22Rv1 (cell line): ENCODE measurements at regions not wholly inside any gene's neighbourhood (a gene's known extent, or its start where the extent isn't known, plus 50 kb on each side); places are given as distances from the start of the nearest gene placed in this dataset.

ENCODE experiments used
- H3K27ac ChIP-seq: fragments of 450-650 bp; 2 replicates; pipeline ENCODE4 v1.5.1; 2017
- ZFX ChIP-seq: fragments of 450-650 bp; IDR thresholded peaks from 2 replicates; pipeline ENCODE4 v1.6.1; 2017; ENCODE audit warnings: antibody characterized with exemption, borderline replicate concordance
- TF ChIP-seq, protein P1 (sequence below): fragments of 450-650 bp; IDR thresholded peaks from 2 replicates; pipeline ENCODE4 v1.5.1; 2017; ENCODE audit warnings: mild to moderate bottlenecking

DNA sequence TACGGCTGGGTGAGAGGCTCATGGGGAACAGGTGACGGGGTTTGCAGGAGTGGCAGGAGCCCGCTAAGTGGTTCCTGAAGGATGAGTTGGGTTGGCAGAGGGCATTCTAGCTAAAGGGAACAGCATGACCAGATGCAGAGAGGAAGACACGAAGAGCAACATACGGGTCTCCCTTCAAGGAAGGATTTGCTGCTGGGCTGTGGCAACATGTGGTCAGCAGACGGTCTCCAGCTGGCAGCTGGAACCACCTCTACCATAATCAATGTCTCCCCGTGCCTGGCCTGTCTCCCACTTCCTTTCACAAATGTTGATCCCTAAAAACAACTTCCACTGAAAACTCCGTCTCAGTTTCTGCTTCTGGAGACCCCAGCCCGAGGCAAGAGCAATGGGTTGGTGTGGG, 80.6 kb upstream of the SULF2 start:
- no peak overlapping the region for H3K27ac ChIP-seq
- no peak for TF ChIP-seq ZFX
- TF ChIP-seq, protein P1, sequence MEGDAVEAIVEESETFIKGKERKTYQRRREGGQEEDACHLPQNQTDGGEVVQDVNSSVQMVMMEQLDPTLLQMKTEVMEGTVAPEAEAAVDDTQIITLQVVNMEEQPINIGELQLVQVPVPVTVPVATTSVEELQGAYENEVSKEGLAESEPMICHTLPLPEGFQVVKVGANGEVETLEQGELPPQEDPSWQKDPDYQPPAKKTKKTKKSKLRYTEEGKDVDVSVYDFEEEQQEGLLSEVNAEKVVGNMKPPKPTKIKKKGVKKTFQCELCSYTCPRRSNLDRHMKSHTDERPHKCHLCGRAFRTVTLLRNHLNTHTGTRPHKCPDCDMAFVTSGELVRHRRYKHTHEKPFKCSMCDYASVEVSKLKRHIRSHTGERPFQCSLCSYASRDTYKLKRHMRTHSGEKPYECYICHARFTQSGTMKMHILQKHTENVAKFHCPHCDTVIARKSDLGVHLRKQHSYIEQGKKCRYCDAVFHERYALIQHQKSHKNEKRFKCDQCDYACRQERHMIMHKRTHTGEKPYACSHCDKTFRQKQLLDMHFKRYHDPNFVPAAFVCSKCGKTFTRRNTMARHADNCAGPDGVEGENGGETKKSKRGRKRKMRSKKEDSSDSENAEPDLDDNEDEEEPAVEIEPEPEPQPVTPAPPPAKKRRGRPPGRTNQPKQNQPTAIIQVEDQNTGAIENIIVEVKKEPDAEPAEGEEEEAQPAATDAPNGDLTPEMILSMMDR: no peak

DNA sequence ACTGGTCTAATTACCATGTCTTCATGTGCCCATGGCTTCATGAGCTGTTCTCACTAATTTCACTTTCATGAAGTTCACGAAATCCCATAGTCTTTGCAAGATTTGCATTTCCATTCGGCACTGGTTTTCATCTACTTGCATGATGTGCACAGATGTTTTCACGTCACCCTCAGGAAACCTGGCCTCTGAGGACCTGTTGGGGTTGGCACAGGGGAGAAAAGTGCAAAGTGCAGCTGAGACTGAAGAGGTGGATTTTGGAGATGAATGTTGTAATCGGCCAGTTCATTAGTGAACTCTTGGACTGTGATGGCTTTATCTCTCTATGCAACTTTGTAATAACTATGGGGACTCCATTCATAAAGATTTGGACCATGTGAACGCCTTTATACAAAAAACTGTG, 80.2 kb upstream of the SULF2 start:
- H3K27ac ChIP-seq: no peak overlapping the region
- TF ChIP-seq, protein P1: no peak
- no peak for TF ChIP-seq ZFX

DNA sequence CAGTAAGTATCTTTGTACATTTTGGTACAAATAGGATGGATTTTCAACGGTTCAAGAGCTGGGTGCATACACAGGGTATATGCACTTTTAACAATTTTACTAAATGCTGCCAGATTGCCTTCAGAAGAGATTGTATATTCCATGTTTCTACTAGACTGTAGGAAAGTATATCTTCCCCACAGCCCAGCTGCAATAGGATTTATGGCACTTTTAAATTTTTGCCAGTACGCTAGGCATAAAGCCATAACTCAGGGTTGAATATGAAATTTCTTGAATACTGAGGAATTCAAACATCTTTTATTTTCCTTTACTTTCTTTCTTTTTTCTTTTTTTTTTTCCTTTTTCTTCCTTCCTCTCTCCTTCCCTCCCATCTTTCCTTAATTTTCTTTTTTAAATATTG, 78.7 kb upstream of the SULF2 start:
- TF ChIP-seq, protein P1: no peak
- TF ChIP-seq ZFX: no peak

DNA sequence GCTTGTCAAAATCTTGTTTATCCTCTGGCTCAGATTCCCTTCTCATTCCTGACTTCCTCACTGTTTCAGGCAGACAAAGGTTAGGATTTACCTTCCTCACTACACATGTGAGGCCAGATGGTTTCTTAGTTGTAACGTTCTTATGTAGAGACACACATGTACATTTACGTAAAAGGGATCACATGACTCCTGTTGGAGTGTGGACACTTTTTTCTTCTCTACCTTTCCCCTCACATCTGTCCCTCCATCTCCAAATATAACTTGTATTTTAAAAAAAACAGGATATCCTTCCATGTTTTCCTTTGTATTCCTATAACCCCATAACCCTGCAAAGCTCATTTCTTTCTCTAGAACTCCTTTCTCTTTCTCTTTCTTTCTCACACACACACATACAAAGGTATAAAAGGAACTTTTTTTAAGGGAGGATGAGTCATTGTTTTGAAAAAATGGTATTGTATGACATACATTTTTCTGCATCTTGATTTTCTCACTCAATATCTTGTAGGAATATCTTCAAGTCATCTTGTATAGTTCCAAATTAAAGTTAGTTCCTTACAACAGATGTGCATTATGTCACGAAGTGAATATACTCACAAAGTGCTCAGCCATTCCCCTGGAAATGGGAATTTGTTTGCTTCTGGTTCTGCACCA, 78.2 kb upstream of the SULF2 start:
- TF ChIP-seq, protein P1: no peak
- TF ChIP-seq ZFX: no peak
- H3K27ac ChIP-seq: no peak overlapping the region

More for the DNA sequence above, 78.7 kb upstream of the SULF2 start:
- no peak overlapping the region for H3K27ac ChIP-seq

DNA sequence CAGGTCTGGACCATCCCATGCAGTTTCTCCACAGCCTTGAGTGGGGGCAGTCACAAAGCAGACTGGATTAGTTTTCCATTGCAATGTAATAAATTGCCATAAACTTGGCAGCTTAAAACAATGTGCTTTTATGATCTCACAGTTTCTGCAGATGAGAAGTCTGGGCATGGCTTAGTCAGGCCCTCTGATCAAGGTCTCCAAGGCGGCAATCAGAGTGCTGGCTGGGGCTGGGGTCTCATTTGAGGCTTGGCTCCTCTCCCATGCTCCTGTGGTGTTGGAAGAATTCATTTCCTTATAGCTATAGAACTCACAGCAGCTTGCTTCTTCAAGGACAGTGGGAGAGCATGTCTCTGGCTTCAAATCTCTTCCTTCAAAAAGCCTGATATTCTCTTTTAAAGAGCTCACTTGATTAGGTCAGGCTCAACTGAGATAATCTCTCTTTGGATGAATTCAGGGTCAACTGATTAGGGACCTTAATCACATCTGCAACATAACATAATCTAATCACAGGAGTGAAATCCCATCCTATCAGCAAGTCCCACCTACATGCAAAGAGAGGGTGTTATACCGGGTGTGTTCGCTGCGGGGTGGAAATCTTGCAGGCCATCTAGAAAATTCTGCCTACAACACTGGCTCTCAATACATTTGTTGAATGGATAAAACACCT, 77.4 kb upstream of the SULF2 start:
- no peak overlapping the region for H3K27ac ChIP-seq
- no peak for TF ChIP-seq ZFX
- TF ChIP-seq, protein P1: no peak

DNA sequence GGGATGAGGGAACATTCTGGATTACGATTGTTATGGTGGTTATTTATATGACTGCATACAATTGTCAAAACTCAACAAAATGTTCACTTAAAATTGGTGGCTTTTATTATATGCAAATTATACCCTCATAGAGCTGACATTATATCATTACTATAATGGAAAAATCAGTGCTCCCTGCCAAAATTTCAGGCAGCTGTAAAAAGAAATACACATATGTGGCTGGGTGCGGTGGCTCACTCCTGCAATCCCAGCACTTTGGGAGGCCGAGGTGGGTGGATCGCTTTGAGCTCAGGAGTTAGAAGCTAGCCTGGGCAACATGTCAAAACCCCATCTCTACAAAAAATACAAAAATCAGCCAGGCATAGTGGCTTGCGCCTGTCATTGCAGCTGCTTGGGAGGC, 75.8 kb upstream of the SULF2 start:
- H3K27ac ChIP-seq: no peak overlapping the region
- TF ChIP-seq, protein P1: no peak
- TF ChIP-seq ZFX: no peak

DNA sequence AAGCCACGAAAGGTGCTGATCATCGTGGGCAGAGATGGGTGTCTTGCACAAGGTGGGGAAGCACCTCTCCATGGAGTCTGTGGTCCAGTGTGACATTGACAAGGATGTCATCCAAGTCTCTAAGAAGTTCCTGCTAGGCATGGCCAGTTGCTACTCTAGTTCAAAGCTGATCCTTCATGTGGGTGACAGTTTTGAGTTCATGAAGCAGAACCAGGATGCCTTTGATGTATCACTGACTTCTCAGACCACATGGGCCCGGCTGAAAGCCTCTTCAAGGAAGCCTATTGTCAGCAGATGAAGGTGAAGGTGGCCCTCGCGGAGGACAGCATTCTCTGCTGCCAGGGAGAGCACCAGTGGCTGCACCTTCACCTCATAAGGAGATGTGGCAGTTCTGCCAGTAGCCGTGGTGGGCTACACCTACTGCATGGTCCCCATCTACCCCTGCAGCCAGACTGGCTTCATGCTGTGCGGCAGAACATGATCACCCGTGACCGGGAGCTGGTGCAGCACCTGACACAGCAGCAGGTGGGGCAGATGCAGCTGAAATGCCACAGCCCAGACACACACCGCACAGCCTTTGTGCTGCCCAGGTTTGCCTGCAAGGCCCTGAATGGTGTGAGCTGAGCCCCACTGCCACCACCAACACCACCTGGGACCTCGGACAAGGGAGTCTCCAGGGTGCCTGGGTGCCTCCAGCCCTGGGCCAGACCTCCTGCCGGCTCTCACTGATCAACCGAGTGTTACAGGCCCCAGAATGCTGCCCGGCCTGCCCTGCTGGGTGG, 75.0 kb upstream of the SULF2 start:
- no peak for TF ChIP-seq ZFX
- TF ChIP-seq, protein P1: no peak
- H3K27ac ChIP-seq: no peak overlapping the region
